Loucy (cell line): ENCODE measurements at regions not wholly inside any gene's neighbourhood (a gene's known extent, or its start where the extent isn't known, plus 50 kb on each side); places are given as distances from the start of the nearest gene placed in this dataset.

Experiments used
- EZH2phosphoT487 ChIP-seq: fragments of 200-600 bp; IDR thresholded peaks from 2 replicates; pipeline ENCODE4 v1.6.1; 2018; ENCODE audit warnings: antibody characterized with exemption, mild to moderate bottlenecking, moderate library complexity, borderline replicate concordance
- TF ChIP-seq, protein P1 (sequence below): fragments of 200-600 bp; sonication (generic); conservative IDR thresholded peaks from 2 replicates; pipeline ENCODE4 v1.5.1; 2014; ENCODE audit warnings: mild to moderate bottlenecking, antibody characterized with exemption, low read length

DNA sequence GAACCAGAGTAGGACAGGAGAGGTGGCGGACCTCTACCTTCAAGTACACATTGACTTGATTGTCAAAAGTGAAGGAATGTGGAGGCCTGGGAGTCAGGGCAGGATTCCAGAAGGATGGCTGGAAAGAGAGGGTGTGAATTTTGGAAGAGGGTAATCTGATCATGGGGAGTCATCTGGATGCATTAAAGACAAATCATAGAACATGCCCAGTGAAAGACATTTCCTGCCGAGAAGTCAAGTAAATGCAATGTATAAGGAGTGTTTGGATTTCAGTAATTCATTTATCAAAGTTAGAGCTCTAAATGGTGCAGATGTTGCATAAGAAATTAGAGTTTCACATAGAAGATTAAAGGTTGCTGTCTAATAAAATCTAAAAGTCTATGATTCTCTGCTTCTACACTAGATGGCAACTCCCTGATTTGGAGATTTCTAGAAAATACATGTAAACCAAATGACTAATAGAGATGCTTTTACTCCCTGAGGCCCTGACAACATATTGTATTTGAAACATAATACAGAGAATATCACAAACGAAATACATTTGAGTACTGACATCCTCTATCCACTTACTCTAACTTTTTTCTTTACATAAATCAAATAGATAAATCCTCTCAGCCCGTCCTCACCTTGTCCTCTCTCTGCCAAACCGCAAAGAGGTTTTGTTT lies 91.3 kb downstream of the KCNA5 start:
- TF ChIP-seq, protein P1, sequence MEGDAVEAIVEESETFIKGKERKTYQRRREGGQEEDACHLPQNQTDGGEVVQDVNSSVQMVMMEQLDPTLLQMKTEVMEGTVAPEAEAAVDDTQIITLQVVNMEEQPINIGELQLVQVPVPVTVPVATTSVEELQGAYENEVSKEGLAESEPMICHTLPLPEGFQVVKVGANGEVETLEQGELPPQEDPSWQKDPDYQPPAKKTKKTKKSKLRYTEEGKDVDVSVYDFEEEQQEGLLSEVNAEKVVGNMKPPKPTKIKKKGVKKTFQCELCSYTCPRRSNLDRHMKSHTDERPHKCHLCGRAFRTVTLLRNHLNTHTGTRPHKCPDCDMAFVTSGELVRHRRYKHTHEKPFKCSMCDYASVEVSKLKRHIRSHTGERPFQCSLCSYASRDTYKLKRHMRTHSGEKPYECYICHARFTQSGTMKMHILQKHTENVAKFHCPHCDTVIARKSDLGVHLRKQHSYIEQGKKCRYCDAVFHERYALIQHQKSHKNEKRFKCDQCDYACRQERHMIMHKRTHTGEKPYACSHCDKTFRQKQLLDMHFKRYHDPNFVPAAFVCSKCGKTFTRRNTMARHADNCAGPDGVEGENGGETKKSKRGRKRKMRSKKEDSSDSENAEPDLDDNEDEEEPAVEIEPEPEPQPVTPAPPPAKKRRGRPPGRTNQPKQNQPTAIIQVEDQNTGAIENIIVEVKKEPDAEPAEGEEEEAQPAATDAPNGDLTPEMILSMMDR = no peak
- no peak for TF ChIP-seq EZH2phosphoT487
